ENCODE measurements at regions not wholly inside any gene's neighbourhood (a gene's known extent, or its start where the extent isn't known, plus 50 kb on each side); places are given as distances from the start of the nearest gene placed in this dataset.

- H3K9me3 ChIP-seq: no peaks in the 10 kb centered on the region
- ATAC-seq (no peak), DNase-seq (no peak)
- no peaks in the 10 kb centered on the region for H3K36me3 ChIP-seq (replicated peaks in 1 of 2; ENCODE audit: insufficient read depth in 1 of 2, low read depth in 2 of 2)
- intact Hi-C loops (cut with DNase I): no loop called here
- no peak for TF ChIP-seq POLR2A (IDR thresholded peaks at IDR 0.05)
- TF ChIP-seq CTCF (IDR thresholded peaks at IDR 0.05): no peak
- no peak overlapping the region for H3K4me3 ChIP-seq
- H3K27me3 ChIP-seq: no peaks in the 10 kb centered on the region
- 95% methylated on average over 5 of the region's 5 CpGs for WGBS, 2 donors
- H3K4me1 ChIP-seq: no peaks in the 10 kb centered on the region
- no peak overlapping the region for H3K27ac ChIP-seq
These were observed 329.7 kb upstream of the RGS6 start for GRCh38 chr14:71602524-71602923.

DNA sequence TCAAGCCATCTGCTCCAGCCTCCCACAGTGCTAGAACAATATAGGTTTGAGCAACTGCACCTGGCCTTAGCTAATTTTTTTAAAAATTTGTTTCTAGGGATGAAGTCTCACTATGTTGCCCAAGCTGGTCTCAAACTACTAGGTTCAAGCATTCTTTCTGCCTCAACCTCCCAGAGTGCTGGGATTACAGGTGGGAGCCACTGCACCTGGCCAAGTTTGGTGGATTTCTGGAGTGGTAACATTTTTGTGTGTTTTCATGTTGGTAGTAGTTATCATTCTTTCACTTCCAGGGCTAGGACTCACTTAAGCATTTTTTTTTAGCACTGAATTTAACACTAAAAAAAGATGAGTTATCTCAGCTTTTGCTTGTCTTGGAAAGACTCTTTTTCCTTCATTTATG is 328.0 kb upstream of the RGS6 start:
- DNase-seq (no peak), ATAC-seq (no peak)
- intact Hi-C loops (cut with DNase I): no loop called here
- H3K27ac ChIP-seq: no peak overlapping the region
- no peak for TF ChIP-seq POLR2A (IDR thresholded peaks at IDR 0.05)
- no peak for TF ChIP-seq CTCF (IDR thresholded peaks at IDR 0.05)
- H3K36me3 ChIP-seq (replicated peaks in 1 of 2; ENCODE audit: insufficient read depth in 1 of 2, low read depth in 2 of 2): no peaks in the 10 kb centered on the region
- no peaks in the 10 kb centered on the region for H3K4me1 ChIP-seq
- no peak overlapping the region for H3K4me3 ChIP-seq
- H3K9me3 ChIP-seq: no peaks in the 10 kb centered on the region
- H3K27me3 ChIP-seq: no peaks in the 10 kb centered on the region

GRCh38 chr14:71606064-71606463 is 326.2 kb upstream of the RGS6 start:
- Histone ChIP-seq H3K27me3 (no peaks in the 10 kb centered on the region), H3K9me3 (no peaks in the 10 kb centered on the region), H3K36me3 (replicated peaks in 1 of 2; ENCODE audit: insufficient read depth in 1 of 2, low read depth in 2 of 2) (no peaks in the 10 kb centered on the region), H3K27ac (no peak overlapping the region), H3K4me3 (no peak overlapping the region), H3K4me1 (no peaks in the 10 kb centered on the region)
- 100% methylated on average over 2 to 5 of the region's 5 CpGs for WGBS, 2 donors
- TF ChIP-seq POLR2A (IDR thresholded peaks at IDR 0.05) (no peak), CTCF (IDR thresholded peaks at IDR 0.05) (no peak)
- DNase-seq: no peak
- ATAC-seq: no peak
- intact Hi-C loops (cut with DNase I): no loop called here

GRCh38 chr14:71606575-71606974 is 325.7 kb upstream of the RGS6 start:
- WGBS, 2 donors: 76 to 81% methylated on average over 5 of the region's 5 CpGs
- H3K36me3 ChIP-seq (replicated peaks in 1 of 2; ENCODE audit: insufficient read depth in 1 of 2, low read depth in 2 of 2): no peaks in the 10 kb centered on the region

More at GRCh38 chr14:71606575-71606974, 325.7 kb upstream of the RGS6 start:
- H3K27ac ChIP-seq: no peak overlapping the region
- no peaks in the 10 kb centered on the region for H3K4me1 ChIP-seq
- intact Hi-C loops (cut with DNase I): no loop called here
- DNase-seq (no peak), ATAC-seq (no peak)
- H3K9me3 ChIP-seq: no peaks in the 10 kb centered on the region
- TF ChIP-seq CTCF (IDR thresholded peaks at IDR 0.05) (no peak), POLR2A (IDR thresholded peaks at IDR 0.05) (no peak)
- H3K27me3 ChIP-seq: no peaks in the 10 kb centered on the region
- no peak overlapping the region for H3K4me3 ChIP-seq

Measured in body of pancreas (tissue), 4 donors.